PFSK-1 (cell line): ENCODE measurements at regions not wholly inside any gene's neighbourhood (a gene's known extent, or its start where the extent isn't known, plus 50 kb on each side); places are given as distances from the start of the nearest gene placed in this dataset.

Experiments
- FOXP2 ChIP-seq: optimal IDR thresholded peaks from 2 replicates; pipeline ENCODE3; 2011; ENCODE audit warnings: borderline replicate concordance, control low read depth, inconsistent platforms; ENCODE audit not compliant: insufficient read depth; ENCODE audit errors: extremely low read length, extremely low read depth
- POLR2AphosphoS5 ChIP-seq: IDR thresholded peaks from 2 replicates; pipeline ENCODE4 v1.6.1; 2012; ENCODE audit warnings: low read depth, mild to moderate bottlenecking, control low read depth, low read length, moderate library complexity
- REST ChIP-seq, 2 experiments: IDR thresholded peaks; 2 replicates each; pipeline versions ENCODE4 v1.6.1 to v1.8.0; 2011 to 2012; ENCODE audit warnings: low read depth in 2 of 2, low read length in 2 of 2, control low read depth in 1 of 2, inconsistent platforms in 1 of 2, mild to moderate bottlenecking in 1 of 2, moderate library complexity in 1 of 2; ENCODE audit not compliant: insufficient read depth in 1 of 2
- SIN3A ChIP-seq: IDR thresholded peaks from 2 replicates; pipeline ENCODE4 v1.6.1; 2012; ENCODE audit warnings: mild to moderate bottlenecking, low read length, moderate library complexity, borderline replicate concordance; ENCODE audit not compliant: insufficient read depth
- TAF1 ChIP-seq: IDR thresholded peaks from 2 replicates; pipeline ENCODE4 v1.6.1; 2012; ENCODE audit warnings: low read length, control low read depth, borderline replicate concordance; ENCODE audit not compliant: insufficient read depth

GRCh38 chr20:48309293-48309692 is 518.5 kb downstream of the PREX1 start:
- TF ChIP-seq TAF1 (no peak), POLR2AphosphoS5 (no peak), SIN3A (no peak), REST (IDR thresholded peaks at IDR 0.05; ENCODE audit: insufficient read depth in 1 of 2, low read depth in 2 of 2, low read length in 2 of 2) (no peak), FOXP2 (no peak)

- TF ChIP-seq POLR2AphosphoS5: no peak
- no peak for TF ChIP-seq SIN3A
- no peak for TF ChIP-seq TAF1
- no peak for TF ChIP-seq REST (IDR thresholded peaks at IDR 0.05; ENCODE audit: insufficient read depth in 1 of 2, low read depth in 2 of 2, low read length in 2 of 2)
- TF ChIP-seq FOXP2: no peak
Measured at GRCh38 chr20:48308882-48309281, 518.9 kb downstream of the PREX1 start.

GRCh38 chr20:48308232-48308781 is 519.5 kb downstream of the PREX1 start:
- TF ChIP-seq TAF1: no peak
- no peak for TF ChIP-seq POLR2AphosphoS5
- TF ChIP-seq REST (IDR thresholded peaks at IDR 0.05; ENCODE audit: insufficient read depth in 1 of 2, low read depth in 2 of 2, low read length in 2 of 2): no peak
- TF ChIP-seq SIN3A: no peak
- TF ChIP-seq FOXP2: no peak

- TF ChIP-seq TAF1: no peak
- TF ChIP-seq REST (IDR thresholded peaks at IDR 0.05; ENCODE audit: insufficient read depth in 1 of 2, low read depth in 2 of 2, low read length in 2 of 2): no peak
- TF ChIP-seq FOXP2: no peak
- no peak for TF ChIP-seq SIN3A
- no peak for TF ChIP-seq POLR2AphosphoS5
Measured at GRCh38 chr20:48307277-48307676, 520.5 kb downstream of the PREX1 start.
